Vagina (tissue), 2 donors: ENCODE measurements at regions not wholly inside any gene's neighbourhood (a gene's known extent, or its start where the extent isn't known, plus 50 kb on each side); places are given as distances from the start of the nearest gene placed in this dataset.

Experiments used
- DNase-seq, 2 donors: peaks; one replicate each; pipeline ENCODE4 v3.0.0-alpha.2; 2017; ENCODE audit errors: extremely low spot score in 2 of 2
- H3K27ac ChIP-seq: fragments of 200-600 bp; sonication (generic); one replicate; pipeline ENCODE4 v1.5.1; 2019
- H3K27me3 ChIP-seq: fragments of 200-600 bp; sonication (generic); one replicate; pipeline ENCODE4 v1.5.1; 2019
- H3K36me3 ChIP-seq, 2 donors: fragments of 200-600 bp; sonication (generic); one replicate each; pipeline ENCODE4 v1.5.1; 2017 to 2019
- H3K4me1 ChIP-seq: fragments of 200-600 bp; sonication (generic); one replicate; pipeline ENCODE4 v1.5.1; 2019
- H3K4me3 ChIP-seq, 2 donors: fragments of 200-600 bp; sonication (generic); 1 replicate in 1 of 2; 2 replicates in 1 of 2; pipeline ENCODE4 v1.5.1; 2016 to 2019
- H3K9me3 ChIP-seq: fragments of 200-600 bp; sonication (generic); one replicate; pipeline ENCODE4 v1.5.1; 2019
- CTCF ChIP-seq, 3 experiments: fragments of 450-650 bp in 2 of 3; fragments of 200-600 bp in 1 of 3; sonication (generic) in 1 of 3; IDR thresholded peaks; one replicate each; pipeline ENCODE4 v1.5.1; 2017 to 2019; ENCODE audit warnings: antibody characterized with exemption in 3 of 3, mild to moderate bottlenecking in 2 of 3, moderate library complexity in 2 of 3
- POLR2A ChIP-seq, 2 donors: fragments of 450-650 bp; IDR thresholded peaks; one replicate each; pipeline ENCODE4 v1.6.1; 2017; ENCODE audit warnings: antibody characterized with exemption in 2 of 2, mild to moderate bottlenecking in 2 of 2, moderate library complexity in 2 of 2
- POLR2AphosphoS5 ChIP-seq, 2 donors: sonication (generic); formaldehyde crosslinking; IDR thresholded peaks; one replicate each; pipeline ENCODE4 v1.9.0; 2017; ENCODE audit warnings: antibody characterized with exemption in 2 of 2, mild to moderate bottlenecking in 2 of 2, low read depth in 1 of 2; ENCODE audit not compliant: insufficient read depth in 1 of 2
- intact Hi-C: fragments of 100-400 bp; cut with DNase I; formaldehyde crosslinking; loops from one replicate; pipeline ENCODE4 v1.15.1; 2023

GRCh38 chr1:4599521-4599920 is 54.9 kb upstream of the AJAP1 start:
- H3K27me3 ChIP-seq, result no peaks in the 10 kb centered on the region
- H3K36me3 ChIP-seq, result no peaks in the 10 kb centered on the region
- H3K4me3 ChIP-seq, result no peak overlapping the region
- no peaks in the 10 kb centered on the region for H3K9me3 ChIP-seq
- H3K4me1 ChIP-seq, result no peaks in the 10 kb centered on the region
- TF ChIP-seq POLR2A (IDR thresholded peaks at IDR 0.05) (no peak), POLR2AphosphoS5 (IDR thresholded peaks at IDR 0.05; ENCODE audit: insufficient read depth in 1 of 2, low read depth in 1 of 2) (no peak), CTCF (IDR thresholded peaks at IDR 0.05) (no peak)
- no peak overlapping the region for H3K27ac ChIP-seq
- intact Hi-C loops, result no loop called here
- peak in 1 of 2 donors; percentile 54 for DNase-seq

- Histone ChIP-seq H3K27ac (no peak overlapping the region), H3K27me3 (no peaks in the 10 kb centered on the region), H3K36me3 (no peaks in the 10 kb centered on the region), H3K4me3 (no peak overlapping the region), H3K9me3 (no peaks in the 10 kb centered on the region), H3K4me1 (no peaks in the 10 kb centered on the region)
- TF ChIP-seq POLR2AphosphoS5 (IDR thresholded peaks at IDR 0.05; ENCODE audit: insufficient read depth in 1 of 2, low read depth in 1 of 2) (no peak), CTCF (IDR thresholded peaks at IDR 0.05) (no peak), POLR2A (IDR thresholded peaks at IDR 0.05) (no peak)
- intact Hi-C loops, result no loop called here
- DNase-seq, result peak in 1 of 2 donors; percentile 72
Measured at GRCh38 chr1:4599951-4600481, 54.4 kb upstream of the AJAP1 start.

GRCh38 chr1:4600615-4601460 is 53.6 kb upstream of the AJAP1 start:
- no peaks in the 10 kb centered on the region for H3K36me3 ChIP-seq
- intact Hi-C loops, result no loop called here
- H3K4me3 ChIP-seq, result no peak overlapping the region
- TF ChIP-seq POLR2A (IDR thresholded peaks at IDR 0.05) (no peak), POLR2AphosphoS5 (IDR thresholded peaks at IDR 0.05; ENCODE audit: insufficient read depth in 1 of 2, low read depth in 1 of 2) (no peak)
- no peaks in the 10 kb centered on the region for H3K4me1 ChIP-seq
- no peaks in the 10 kb centered on the region for H3K9me3 ChIP-seq
- no peak overlapping the region for H3K27ac ChIP-seq
- H3K27me3 ChIP-seq, result no peaks in the 10 kb centered on the region
- DNase-seq, result peak; percentile 56 to 74

- intact Hi-C loops, result no loop called here
Measured at GRCh38 chr1:4601941-4602340, 52.5 kb upstream of the AJAP1 start.

More at GRCh38 chr1:4601941-4602340, 52.5 kb upstream of the AJAP1 start:
- Histone ChIP-seq H3K9me3 (no peaks in the 10 kb centered on the region), H3K4me1 (no peaks in the 10 kb centered on the region), H3K27me3 (no peaks in the 10 kb centered on the region), H3K36me3 (no peaks in the 10 kb centered on the region), H3K27ac (no peak overlapping the region), H3K4me3 (no peak overlapping the region)
- DNase-seq, result no peak
- TF ChIP-seq CTCF (IDR thresholded peaks at IDR 0.05) (no peak), POLR2A (IDR thresholded peaks at IDR 0.05) (no peak), POLR2AphosphoS5 (IDR thresholded peaks at IDR 0.05; ENCODE audit: insufficient read depth in 1 of 2, low read depth in 1 of 2) (no peak)
